ENCODE measurements at regions not wholly inside any gene's neighbourhood (a gene's known extent, or its start where the extent isn't known, plus 50 kb on each side); places are given as distances from the start of the nearest gene placed in this dataset.

GRCh38 chr9:38214432-38214831, 145.4 kb upstream of the SHB start (continued):
- TF ChIP-seq ATF2 (IDR thresholded peaks at IDR 0.05; ENCODE audit: low read length): peak; percentile 51; the same call in 1 of the 2 replicates
- peak; percentile 80; the same call in 1 of the 2 replicates for TF ChIP-seq RXRA (IDR thresholded peaks at IDR 0.05; ENCODE audit: insufficient read depth, low read depth, low read length)
- TF ChIP-seq RBBP5 (IDR thresholded peaks at IDR 0.05; ENCODE audit: borderline replicate concordance, low read depth, low read length): no peak
- TF ChIP-seq SRF (IDR thresholded peaks at IDR 0.05; ENCODE audit: low read depth, low read length): no peak
- TF ChIP-seq KDM4A (IDR thresholded peaks at IDR 0.05; ENCODE audit: low read depth, low read length, severe bottlenecking): no peak
- peak in 1 of 2 experiments; percentile 19; a peak in 2 of 4 replicates for TF ChIP-seq RAD21 (IDR thresholded peaks at IDR 0.05 in 1 of 2, conservative IDR thresholded peaks at IDR 0.05 in 1 of 2; ENCODE audit: low read depth in 2 of 2, low read length in 2 of 2)
- no peak for TF ChIP-seq CBX5 (IDR thresholded peaks at IDR 0.05; ENCODE audit: low read depth, low read length)
- no peak for TF ChIP-seq SIX5 (IDR thresholded peaks at IDR 0.05; ENCODE audit: low read depth, low read length)
- no peak for TF ChIP-seq SUZ12 (IDR thresholded peaks at IDR 0.05; ENCODE audit: low read length)
- peak; percentile 98 for TF ChIP-seq TCF12 (IDR thresholded peaks at IDR 0.05; ENCODE audit: low read depth, low read length)
- TF ChIP-seq ATF3 (IDR thresholded peaks at IDR 0.05; ENCODE audit: insufficient read depth, low read depth, low read length): no peak
- TF ChIP-seq CBX8 (IDR thresholded peaks at IDR 0.05; ENCODE audit: borderline replicate concordance, low read depth, low read length): no peak
- peak; percentile 90 for TF ChIP-seq SP1 (IDR thresholded peaks at IDR 0.05; ENCODE audit: low read depth, low read length)
- TF ChIP-seq SIN3A (conservative IDR thresholded peaks at IDR 0.05 in 1 of 2, IDR thresholded peaks at IDR 0.05 in 1 of 2; ENCODE audit: low read depth in 1 of 2, low read length in 2 of 2): 0 out of 4 replicates have a peak, but pooled peaks of 1 of the 2 experiments have one; percentile 21

Data from H1 (cell line).